Astrocyte (in vitro differentiated cells and primary cell): ENCODE measurements at regions not wholly inside any gene's neighbourhood (a gene's known extent, or its start where the extent isn't known, plus 50 kb on each side); places are given as distances from the start of the nearest gene placed in this dataset.

Experiments
- CTCF ChIP-seq: IDR thresholded peaks from 2 replicates; pipeline ENCODE4 v1.5.1; 2011; ENCODE audit warnings: low read depth, mild to moderate bottlenecking, inconsistent platforms, low read length, moderate library complexity; ENCODE audit not compliant: insufficient read depth
- EZH2 ChIP-seq: IDR thresholded peaks from 2 replicates; pipeline ENCODE4 v1.6.1; 2012; ENCODE audit warnings: mild to moderate bottlenecking, low read length, inconsistent platforms; ENCODE audit not compliant: insufficient read depth

- TF ChIP-seq EZH2: no peak
- TF ChIP-seq CTCF: no peak
These were observed 282.4 kb upstream of the NEGR1 start for GRCh38 chr1:72564749-72565148.
